CD14-positive monocyte (primary cell): ENCODE measurements at regions not wholly inside any gene's neighbourhood (a gene's known extent, or its start where the extent isn't known, plus 50 kb on each side); places are given as distances from the start of the nearest gene placed in this dataset.

Experiments
- DNase-seq, 3 donors: peaks; one replicate each; pipeline ENCODE4 v3.0.0-alpha.2; 2011 to 2022
- H2AFZ ChIP-seq: 2 replicates; pipeline ENCODE4 v1.6.0; 2012; ENCODE audit warnings: mild to moderate bottlenecking, low read depth, low read length, inconsistent platforms; ENCODE audit not compliant: insufficient read depth, poor library complexity, severe bottlenecking
- H3K27ac ChIP-seq, 2 donors: 1 replicate in 1 of 2; 2 replicates in 1 of 2; pipeline ENCODE4 v1.5.1; 2012 to 2013; ENCODE audit warnings: low read length in 2 of 2, control low read depth in 1 of 2, inconsistent platforms in 1 of 2, low read depth in 1 of 2, mild to moderate bottlenecking in 1 of 2
- H3K27me3 ChIP-seq, 2 donors: one replicate each; pipeline versions ENCODE4 v1.6.0 to v1.6.1; 2011 to 2013; ENCODE audit warnings: low read length in 2 of 2; ENCODE audit not compliant: control insufficient read depth in 2 of 2, insufficient read depth in 2 of 2
- H3K36me3 ChIP-seq, 2 donors: replicated peaks in 1 of 2; 1 replicate in 1 of 2; 2 replicates in 1 of 2; pipeline versions ENCODE4 v1.5.1 to v1.6.1; 2012 to 2013; ENCODE audit warnings: low read length in 2 of 2, control low read depth in 1 of 2, inconsistent platforms in 1 of 2, mild to moderate bottlenecking in 1 of 2; ENCODE audit not compliant: insufficient read depth in 2 of 2, control insufficient read depth in 1 of 2
- H3K4me1 ChIP-seq, 2 donors: 1 replicate in 1 of 2; 2 replicates in 1 of 2; pipeline versions ENCODE4 v1.5.1 to v1.6.1; 2012 to 2013; ENCODE audit warnings: low read length in 2 of 2, control low read depth in 1 of 2, inconsistent platforms in 1 of 2, mild to moderate bottlenecking in 1 of 2, moderate library complexity in 1 of 2; ENCODE audit not compliant: insufficient read depth in 2 of 2, control insufficient read depth in 1 of 2
- H3K4me2 ChIP-seq: replicated peaks from 2 replicates; pipeline ENCODE3; 2012; ENCODE audit warnings: low read length, moderate library complexity, mild to moderate bottlenecking; ENCODE audit not compliant: poor library complexity, severe bottlenecking; ENCODE audit errors: extremely low read depth
- H3K4me3 ChIP-seq, 3 experiments: fragments of 200-600 bp in 1 of 3; sonication (generic) in 1 of 3; replicated peaks in 1 of 3; 1 replicate in 2 of 3; 2 replicates in 1 of 3; pipeline ENCODE4 v1.5.1; 2011 to 2013; ENCODE audit warnings: low read length in 3 of 3, mild to moderate bottlenecking in 3 of 3, control low read depth in 2 of 3, low read depth in 2 of 3, inconsistent platforms in 1 of 3, moderate library complexity in 1 of 3
- H3K79me2 ChIP-seq: 2 replicates; pipeline ENCODE4 v1.6.0; 2012; ENCODE audit warnings: mild to moderate bottlenecking, control low read depth, inconsistent platforms, low read length, moderate library complexity; ENCODE audit not compliant: insufficient read depth
- H3K9ac ChIP-seq: 2 replicates; pipeline ENCODE4 v1.6.0; 2017; ENCODE audit warnings: low read length, mild to moderate bottlenecking; ENCODE audit not compliant: insufficient read depth, poor library complexity, severe bottlenecking
- H3K9me3 ChIP-seq, 2 donors: replicated peaks in 1 of 2; 1 replicate in 1 of 2; 2 replicates in 1 of 2; pipeline versions ENCODE4 v1.5.1 to v1.6.1; 2012 to 2013; ENCODE audit warnings: low read length in 2 of 2, control low read depth in 1 of 2; ENCODE audit not compliant: control insufficient read depth in 1 of 2, insufficient read depth in 1 of 2
- H4K20me1 ChIP-seq: 2 replicates; pipeline ENCODE4 v1.6.0; 2012; ENCODE audit warnings: mild to moderate bottlenecking, low read length, control low read depth, moderate library complexity; ENCODE audit not compliant: insufficient read depth
- H3K27ac Mint-ChIP-seq, 7 donors: one replicate each; pipeline ENCODE4 v1.8.0; 2020; ENCODE audit warnings: mild to moderate bottlenecking in 7 of 7, mixed read lengths in 7 of 7, moderate library complexity in 6 of 7, inconsistent platforms in 2 of 7
- H3K27me3 Mint-ChIP-seq, 3 donors: one replicate each; pipeline ENCODE4 v1.8.0; 2021 to 2022; ENCODE audit warnings: low read depth in 3 of 3, mild to moderate bottlenecking in 3 of 3, mixed read lengths in 3 of 3, moderate library complexity in 3 of 3, inconsistent platforms in 1 of 3
- H3K36me3 Mint-ChIP-seq, 2 donors: one replicate each; pipeline ENCODE4 v1.8.0; 2020; ENCODE audit warnings: mixed read lengths in 2 of 2, inconsistent platforms in 1 of 2, mild to moderate bottlenecking in 1 of 2
- H3K4me1 Mint-ChIP-seq: one replicate; pipeline ENCODE4 v1.8.0; 2020; ENCODE audit warnings: mild to moderate bottlenecking, mixed read lengths
- H3K4me3 Mint-ChIP-seq, 2 donors: one replicate each; pipeline ENCODE4 v1.8.0; 2020; ENCODE audit warnings: mild to moderate bottlenecking in 2 of 2, mixed read lengths in 2 of 2, moderate library complexity in 1 of 2
- H3K9me3 Mint-ChIP-seq, 7 donors: one replicate each; pipeline ENCODE4 v1.8.0; 2020 to 2022; ENCODE audit warnings: mixed read lengths in 7 of 7, mild to moderate bottlenecking in 6 of 7, moderate library complexity in 6 of 7, inconsistent platforms in 2 of 7
- CTCF ChIP-seq: fragments of 200-600 bp; IDR thresholded peaks from one replicate; pipeline ENCODE4 v1.8.0; 2022; ENCODE audit warnings: antibody characterized with exemption, mild to moderate bottlenecking
- WGBS: methylation state at CpG from one replicate; pipeline ENCODE4 v1.1.5; 2013; ENCODE audit warnings: missing lambda C conversion rate; ENCODE audit not compliant: insufficient coverage; 5-methylcytosine and 5-hydroxymethylcytosine counted together
- intact Hi-C, 2 donors: fragments of 100-400 bp; cut with micrococcal nuclease; formaldehyde crosslinking; loops; one replicate each; pipeline versions ENCODE4 v1.15.0 to v1.15.1; 2023

- peak; percentile 26 to 45 (median 38) for DNase-seq
- Mint-ChIP-seq H3K27me3 (peaks cover 0 to 6% (median 0%) of the 10 kb centered on the region in 3 donors), H3K4me1 (peaks cover 44% of the 10 kb centered on the region), H3K27ac (peak overlapping the region; percentile 26 to 91 (median 73)), H3K36me3 (peaks cover 2 to 7% of the 10 kb centered on the region in 2 donors), H3K4me3 (no peak overlapping the region), H3K9me3 (peaks cover 7 to 17% (median 11%) of the 10 kb centered on the region in 7 donors)
- peak overlapping the region; percentile 18 for H2AFZ ChIP-seq
- TF ChIP-seq CTCF: no peak
- H4K20me1 ChIP-seq: no peaks in the 10 kb centered on the region
- H3K79me2 ChIP-seq: no peaks in the 10 kb centered on the region
- H3K27ac ChIP-seq: peak overlapping the region; percentile 41 to 76
- 17% methylated on average over 2 of the region's 4 CpGs for WGBS
- H3K27me3 ChIP-seq: no peaks in the 10 kb centered on the region
- H3K4me2 ChIP-seq: peak overlapping the region; percentile 32
- H3K9me3 ChIP-seq: peaks cover 7 to 9% of the 10 kb centered on the region in 2 donors
- peaks cover 40 to 46% of the 10 kb centered on the region in 2 donors for H3K4me1 ChIP-seq
- H3K9ac ChIP-seq: no peak overlapping the region
- intact Hi-C loops: loop anchor here in 1 of 2 donors (10.0 kb wide), 1 partner anchor 90 kb away; no protein-coding TSS in a partner anchor
- H3K36me3 ChIP-seq: no peaks in the 10 kb centered on the region
- H3K4me3 ChIP-seq: peak overlapping the region in 1 of 3 experiments; percentile 36
These were observed 81.4 kb downstream of the KCTD12 start for GRCh38 chr13:76804801-76805200.

GRCh38 chr13:76803831-76804230 is 82.4 kb downstream of the KCTD12 start:
- H3K9me3 Mint-ChIP-seq: peaks cover 2 to 11% (median 5%) of the 10 kb centered on the region in 7 donors
- Histone ChIP-seq H3K27me3 (no peaks in the 10 kb centered on the region), H3K4me1 (peaks cover 47 to 53% of the 10 kb centered on the region in 2 donors), H3K79me2 (no peaks in the 10 kb centered on the region), H3K27ac (peak overlapping the region in 1 of 2 donors; percentile 80), H4K20me1 (no peaks in the 10 kb centered on the region), H3K9ac (no peak overlapping the region), H3K9me3 (peaks cover 3 to 5% of the 10 kb centered on the region in 2 donors), H3K4me2 (peak overlapping the region; percentile 39), H2AFZ (no peak overlapping the region), H3K36me3 (no peaks in the 10 kb centered on the region), H3K4me3 (peak overlapping the region in 1 of 3 experiments; percentile 44)
- peaks cover 0 to 3% (median 0%) of the 10 kb centered on the region in 3 donors for H3K27me3 Mint-ChIP-seq
- H3K27ac Mint-ChIP-seq: peak overlapping the region; percentile 11 to 81 (median 73)
- peak overlapping the region in 1 of 2 donors; percentile 26 for H3K4me3 Mint-ChIP-seq
- peak; percentile 36 to 59 (median 38) for DNase-seq
- no CpG with 5 or more reads among the region's 1 CpG for WGBS
- H3K4me1 Mint-ChIP-seq: peaks cover 49% of the 10 kb centered on the region
- intact Hi-C loops: loop anchor here in 1 of 2 donors (10.0 kb wide), 1 partner anchor 91 kb away; no protein-coding TSS in a partner anchor
- TF ChIP-seq CTCF: no peak
- H3K36me3 Mint-ChIP-seq: peaks cover 2 to 6% of the 10 kb centered on the region in 2 donors
